ENCODE measurements at regions not wholly inside any gene's neighbourhood (a gene's known extent, or its start where the extent isn't known, plus 50 kb on each side); places are given as distances from the start of the nearest gene placed in this dataset.

- TF ChIP-seq CTCF (IDR thresholded peaks at IDR 0.05; ENCODE audit: low read depth, low read length), result no peak
- no peak for TF ChIP-seq POLR2A (IDR thresholded peaks at IDR 0.05; ENCODE audit: extremely low read depth, insufficient read length)
- no peak for TF ChIP-seq MAX (IDR thresholded peaks at IDR 0.05; ENCODE audit: low read depth, low read length)
- no peak for TF ChIP-seq MYC (IDR thresholded peaks at IDR 0.05; ENCODE audit: low read depth, low read length)
These were observed 167.4 kb downstream of the BRD1 start for GRCh38 chr22:49660321-49660720.

All from NB4 (cell line).